AG04449 (cell line): ENCODE measurements at regions not wholly inside any gene's neighbourhood (a gene's known extent, or its start where the extent isn't known, plus 50 kb on each side); places are given as distances from the start of the nearest gene placed in this dataset.

Source experiments
- CTCF ChIA-PET: fragments of 350-600 bp; formaldehyde crosslinking; extraction: SDS; loops from one replicate; lab custom pipeline; 2021; ENCODE audit warnings: antibody characterized with exemption; lab: Yijun Ruan, JAX
- POLR2A ChIA-PET: fragments of 400-600, 350-600 bp; formaldehyde crosslinking; extraction: SDS; loops from one replicate; lab custom pipeline; 2020; ENCODE audit warnings: antibody characterized with exemption, inconsistent platforms; lab: Yijun Ruan, JAX
- DNase-seq: peaks from one replicate; pipeline ENCODE4 v3.0.0-alpha.2; 2010; ENCODE audit warnings: low read depth, low spot score
- H3K4me3 ChIP-seq: 2 replicates; pipeline ENCODE4 v1.5.1; 2011; ENCODE audit warnings: low read depth, mild to moderate bottlenecking, control low read depth, low read length
- TF ChIP-seq, protein P1 (sequence below): IDR thresholded peaks from one replicate; pipeline ENCODE4 v1.5.1; 2011; ENCODE audit warnings: mild to moderate bottlenecking, moderate library complexity, low read length, control low read depth, inconsistent platforms; ENCODE audit not compliant: insufficient read depth; ENCODE audit errors: missing control alignments

DNA sequence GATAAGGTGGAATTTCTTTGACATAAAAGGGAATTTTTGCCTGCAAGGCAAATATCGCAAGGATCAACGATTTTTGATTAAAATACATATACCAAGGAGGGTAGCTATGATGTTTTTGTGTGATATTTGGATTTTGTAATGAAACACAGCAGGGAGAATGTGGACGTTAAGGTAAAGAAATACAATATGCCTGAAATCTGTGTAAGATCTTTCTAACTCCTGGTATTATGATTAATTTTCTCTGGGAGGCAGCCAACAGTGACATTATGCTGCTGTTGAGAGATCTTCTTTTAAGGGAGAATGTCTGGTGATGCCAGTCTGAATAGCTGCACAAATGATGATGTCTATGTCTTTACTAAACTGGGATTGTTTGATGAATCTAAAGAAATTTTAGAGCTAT is 972.2 kb downstream of the SQOR start:
- DNase-seq: no peak
- CTCF ChIA-PET: no interaction called here

DNA sequence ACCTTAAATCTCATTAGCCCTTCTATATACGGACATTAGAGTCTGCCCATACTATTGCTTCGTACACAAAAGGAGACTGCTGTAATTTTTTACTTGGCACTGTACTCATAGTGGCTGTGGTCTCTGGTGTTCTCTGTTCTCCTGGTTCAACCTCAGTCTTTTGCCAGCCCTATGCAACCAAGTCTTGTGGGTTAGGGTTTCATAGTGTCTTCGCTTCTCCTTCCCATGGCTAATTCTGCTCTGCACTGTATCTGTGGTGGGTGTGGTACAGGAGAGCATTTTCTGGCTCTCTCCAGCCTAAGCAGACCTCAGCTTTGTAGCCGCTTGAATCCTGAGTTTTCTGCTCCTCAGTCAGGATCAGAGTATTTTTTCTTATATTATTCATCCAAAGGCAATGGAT is 981.2 kb downstream of the SQOR start:
- TF ChIP-seq, protein P1, sequence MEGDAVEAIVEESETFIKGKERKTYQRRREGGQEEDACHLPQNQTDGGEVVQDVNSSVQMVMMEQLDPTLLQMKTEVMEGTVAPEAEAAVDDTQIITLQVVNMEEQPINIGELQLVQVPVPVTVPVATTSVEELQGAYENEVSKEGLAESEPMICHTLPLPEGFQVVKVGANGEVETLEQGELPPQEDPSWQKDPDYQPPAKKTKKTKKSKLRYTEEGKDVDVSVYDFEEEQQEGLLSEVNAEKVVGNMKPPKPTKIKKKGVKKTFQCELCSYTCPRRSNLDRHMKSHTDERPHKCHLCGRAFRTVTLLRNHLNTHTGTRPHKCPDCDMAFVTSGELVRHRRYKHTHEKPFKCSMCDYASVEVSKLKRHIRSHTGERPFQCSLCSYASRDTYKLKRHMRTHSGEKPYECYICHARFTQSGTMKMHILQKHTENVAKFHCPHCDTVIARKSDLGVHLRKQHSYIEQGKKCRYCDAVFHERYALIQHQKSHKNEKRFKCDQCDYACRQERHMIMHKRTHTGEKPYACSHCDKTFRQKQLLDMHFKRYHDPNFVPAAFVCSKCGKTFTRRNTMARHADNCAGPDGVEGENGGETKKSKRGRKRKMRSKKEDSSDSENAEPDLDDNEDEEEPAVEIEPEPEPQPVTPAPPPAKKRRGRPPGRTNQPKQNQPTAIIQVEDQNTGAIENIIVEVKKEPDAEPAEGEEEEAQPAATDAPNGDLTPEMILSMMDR: no peak
- no peak for DNase-seq
- H3K4me3 ChIP-seq: no peak overlapping the region
- ChIA-PET POLR2A (no interaction called here), CTCF (no interaction called here)

More for the DNA sequence above, 972.2 kb downstream of the SQOR start:
- TF ChIP-seq, protein P1: no peak
- POLR2A ChIA-PET: no interaction called here
- no peak overlapping the region for H3K4me3 ChIP-seq

DNA sequence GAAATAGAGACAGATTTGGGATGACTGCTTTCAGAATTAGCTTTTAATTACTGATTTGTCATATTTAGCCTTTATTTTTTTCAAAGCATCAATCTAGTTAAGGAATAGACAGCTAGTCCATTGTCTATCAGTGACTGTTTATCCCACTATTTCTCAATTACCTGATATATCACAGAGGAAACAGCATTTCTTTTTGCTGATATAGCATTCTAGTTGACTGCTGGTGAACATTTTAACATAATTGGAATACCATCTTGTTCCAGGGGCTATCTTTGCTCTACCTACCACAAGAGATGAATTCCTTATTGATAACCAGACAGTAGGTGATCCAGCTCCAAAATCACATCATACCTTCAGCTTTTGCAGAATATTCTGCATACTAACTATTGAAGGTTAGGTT is 982.7 kb downstream of the SQOR start:
- TF ChIP-seq, protein P1: no peak
- no peak for DNase-seq
- H3K4me3 ChIP-seq: no peak overlapping the region
- ChIA-PET CTCF (no interaction called here), POLR2A (no interaction called here)

DNA sequence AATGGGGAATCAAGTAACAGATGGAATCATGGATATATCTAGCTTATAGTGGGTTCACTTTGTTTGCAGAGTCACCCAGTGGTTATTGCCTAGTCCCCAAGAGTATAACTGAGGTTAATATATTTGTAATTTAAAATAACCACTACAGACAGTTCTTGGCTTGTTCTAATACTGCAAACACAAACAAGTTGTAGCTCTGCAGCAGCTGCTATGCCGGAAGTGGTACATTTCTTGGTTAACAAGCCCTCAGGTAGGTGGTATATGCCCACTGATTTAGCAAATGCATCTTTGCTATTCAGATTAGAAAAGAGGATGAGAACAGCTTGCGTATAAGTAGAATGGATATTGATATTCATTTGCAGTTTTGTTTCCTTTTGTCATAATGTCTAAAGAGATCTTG is 984.2 kb downstream of the SQOR start:
- TF ChIP-seq, protein P1: no peak
- ChIA-PET CTCF (no interaction called here), POLR2A (no interaction called here)
- DNase-seq: no peak
- H3K4me3 ChIP-seq: no peak overlapping the region

DNA sequence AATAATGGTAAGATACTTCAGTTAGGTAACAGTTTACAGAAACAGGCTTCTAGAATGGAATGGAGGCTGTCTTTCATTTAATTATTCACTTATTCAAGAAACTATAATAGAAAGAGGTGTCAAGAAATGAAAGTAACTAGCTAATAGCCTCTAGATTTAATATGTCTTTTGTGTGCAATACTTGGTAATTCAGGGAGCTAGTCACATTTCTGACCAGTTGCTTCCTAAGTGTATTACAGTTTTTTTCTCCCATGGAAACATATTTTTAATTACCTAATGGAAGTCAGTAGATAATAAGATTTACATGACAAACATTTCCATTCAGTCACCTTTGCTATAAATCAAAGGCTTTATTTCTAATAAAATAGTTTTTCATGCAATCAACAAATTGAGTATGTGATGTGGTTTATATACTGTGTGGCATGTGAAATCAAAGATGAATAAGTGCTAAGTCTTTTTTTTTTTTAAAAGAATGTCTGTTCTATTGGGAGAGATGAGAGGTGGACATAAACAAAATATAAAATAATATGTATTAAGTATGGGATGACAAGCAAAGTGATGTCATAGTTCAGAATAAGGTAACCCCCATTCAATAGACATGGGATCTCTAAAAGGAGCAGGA is 985.7 kb downstream of the SQOR start:
- no peak for DNase-seq
- POLR2A ChIA-PET: no interaction called here
- CTCF ChIA-PET: no interaction called here
- TF ChIP-seq, protein P1: no peak
- no peak overlapping the region for H3K4me3 ChIP-seq

DNA sequence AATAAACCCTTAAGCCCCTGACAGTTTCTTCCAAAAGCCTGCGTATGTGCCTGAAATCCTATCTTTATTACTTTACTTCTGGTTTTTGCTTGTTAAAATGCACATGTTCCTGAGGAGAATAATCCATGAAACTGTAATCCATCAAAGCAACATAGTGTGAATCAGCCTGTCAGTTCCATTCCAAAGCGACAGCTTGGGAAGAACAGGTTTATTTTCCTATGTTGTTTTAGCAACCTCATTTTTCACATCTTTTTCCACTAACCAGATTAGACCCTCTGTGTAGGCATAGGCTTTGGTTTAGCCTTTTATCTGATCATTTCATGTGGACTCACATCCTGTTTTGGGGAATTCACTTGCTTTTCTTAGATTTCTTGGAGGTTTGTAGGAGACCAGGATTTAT is 988.0 kb downstream of the SQOR start:
- no peak overlapping the region for H3K4me3 ChIP-seq
- TF ChIP-seq, protein P1: no peak
- ChIA-PET POLR2A (no interaction called here), CTCF (no interaction called here)
- DNase-seq: no peak
